ENCODE measurements at regions not wholly inside any gene's neighbourhood (a gene's known extent, or its start where the extent isn't known, plus 50 kb on each side); places are given as distances from the start of the nearest gene placed in this dataset.
"Not testable (repeated sequence)": the region's sequence is repeated elsewhere in the genome, so short reads cannot be mapped to it uniquely, and the experiment has no call there.

DNA sequence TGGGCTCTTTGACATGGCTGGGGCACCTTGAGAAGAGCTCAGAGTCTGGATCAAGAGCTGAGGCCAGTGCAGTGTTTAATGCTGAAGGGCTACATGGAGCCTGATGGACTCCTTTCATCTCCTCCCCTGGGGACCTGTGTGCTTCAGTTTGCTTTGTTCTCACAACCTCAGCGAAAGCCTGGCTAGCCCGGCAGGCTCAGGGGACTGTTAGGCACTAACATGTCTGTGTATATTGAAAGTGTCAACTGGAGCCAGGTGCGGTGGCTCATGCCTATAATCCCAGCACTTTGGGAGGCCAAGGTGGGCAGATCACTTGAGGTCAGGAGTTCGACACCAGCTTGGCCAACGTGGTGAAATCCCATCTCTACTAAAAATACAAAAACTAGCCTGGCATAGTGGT, 194.5 kb downstream of the C1orf94 start:
- not testable (repeated sequence) for DNase-seq

- no peak for DNase-seq
These were observed 195.3 kb downstream of the C1orf94 start for GRCh38 chr1:34371829-34372532.

DNA sequence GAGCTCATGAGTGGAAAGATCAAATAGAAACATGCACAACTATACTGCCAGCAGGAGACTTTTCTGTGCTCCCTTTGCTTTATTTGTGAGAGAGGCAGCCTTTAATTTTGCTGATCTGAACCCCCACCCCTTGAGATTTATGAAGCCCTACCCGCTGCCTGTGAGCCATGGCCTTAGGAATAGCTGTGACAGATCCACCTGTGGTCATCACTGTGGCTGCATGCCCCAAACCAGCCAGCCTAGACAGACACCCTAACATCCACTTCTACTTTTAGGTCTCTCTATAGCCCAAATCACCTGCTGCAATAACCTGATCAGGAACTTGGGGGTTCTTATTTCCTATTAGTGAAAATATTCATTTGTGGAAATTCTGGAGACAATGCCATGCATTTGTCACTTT, 196.2 kb downstream of the C1orf94 start:
- no peak for DNase-seq

GRCh38 chr1:34373912-34374311, 197.2 kb downstream of the C1orf94 start:
- DNase-seq: no peak

GRCh38 chr1:34376531-34376930, 199.8 kb downstream of the C1orf94 start:
- no peak for DNase-seq

GRCh38 chr1:34378968-34379856, 202.5 kb downstream of the C1orf94 start:
- DNase-seq: no peak

DNA sequence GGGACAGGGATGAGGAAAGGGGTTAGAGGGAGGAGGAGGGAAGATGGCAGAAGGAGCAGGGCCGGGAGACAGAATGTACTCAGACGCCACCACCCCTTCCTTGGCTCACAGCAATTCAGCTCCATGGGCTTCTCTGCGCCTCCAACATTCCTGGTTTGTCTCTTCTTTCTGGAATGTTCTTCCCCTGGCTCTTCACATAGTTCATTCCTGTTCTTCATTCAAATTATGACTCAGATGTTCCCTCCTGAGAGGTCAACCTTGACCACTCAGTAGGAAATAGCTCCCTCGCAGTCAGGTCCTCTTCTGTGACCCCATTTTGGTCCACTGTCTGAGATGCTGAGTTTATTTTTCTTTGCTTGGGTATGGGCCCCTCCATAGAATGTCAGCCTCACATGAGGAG, 203.2 kb downstream of the C1orf94 start:
- DNase-seq: no peak

DNA sequence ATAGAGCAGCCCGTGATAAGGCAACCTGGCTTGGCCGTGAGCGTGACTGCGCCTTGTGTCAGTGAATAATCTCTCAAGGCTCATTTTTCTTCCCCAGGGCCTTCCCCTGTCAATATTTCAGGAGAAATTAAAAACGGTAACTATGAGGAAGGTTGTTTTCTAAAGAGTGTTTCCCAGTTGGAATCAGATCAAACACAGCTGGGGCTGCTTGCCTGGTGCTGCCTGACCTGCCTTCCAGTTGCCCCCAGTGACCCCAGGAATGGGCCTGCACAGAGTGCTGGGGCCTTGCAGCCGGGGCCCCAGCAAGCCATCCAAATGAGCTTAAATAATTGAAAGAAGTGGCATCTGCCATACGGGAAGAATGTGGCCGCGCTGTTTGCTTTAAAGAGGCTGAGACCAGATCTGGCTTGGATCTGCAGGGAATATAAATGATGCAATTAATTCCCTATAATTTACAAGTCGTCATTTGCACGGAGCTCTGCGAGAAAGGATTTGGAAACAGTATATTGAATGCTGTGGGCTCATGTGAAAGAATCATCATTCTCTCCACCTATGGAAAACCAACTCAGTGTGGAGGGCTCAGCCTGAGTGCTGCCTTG, 203.9 kb downstream of the C1orf94 start:
- no peak for DNase-seq

- DNase-seq: no peak
These were observed 213.3 kb downstream of the C1orf94 start for GRCh38 chr1:34389974-34390373.

- DNase-seq: no peak
These were observed 219.3 kb downstream of the C1orf94 start for GRCh38 chr1:34396042-34396441.

GRCh38 chr1:34398241-34398915, 221.7 kb downstream of the C1orf94 start:
- DNase-seq: no peak

GRCh38 chr1:34398916-34399275, 222.2 kb downstream of the C1orf94 start:
- DNase-seq: no peak

GRCh38 chr1:34400675-34401074, 224.0 kb downstream of the C1orf94 start:
- DNase-seq: no peak

DNA sequence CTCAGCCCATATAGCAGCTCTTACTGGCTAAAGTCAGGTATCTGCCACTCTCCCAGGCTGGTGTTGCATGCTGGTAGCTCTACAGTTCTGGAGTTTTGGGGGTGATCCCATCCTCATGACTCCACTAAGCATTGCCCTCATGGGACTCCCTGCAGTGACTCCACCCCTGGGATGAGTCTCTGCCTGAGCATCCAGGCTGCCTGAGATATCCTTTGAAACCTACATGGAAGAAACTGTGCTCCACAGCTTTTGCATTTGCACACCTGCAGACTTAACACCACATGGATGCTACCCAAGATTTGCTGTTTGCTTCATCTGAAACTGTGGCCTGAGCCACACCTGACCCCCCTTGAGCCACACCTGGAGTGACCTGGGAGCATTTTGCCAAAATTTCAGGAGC, 226.4 kb downstream of the C1orf94 start:
- DNase-seq: no peak

DNA sequence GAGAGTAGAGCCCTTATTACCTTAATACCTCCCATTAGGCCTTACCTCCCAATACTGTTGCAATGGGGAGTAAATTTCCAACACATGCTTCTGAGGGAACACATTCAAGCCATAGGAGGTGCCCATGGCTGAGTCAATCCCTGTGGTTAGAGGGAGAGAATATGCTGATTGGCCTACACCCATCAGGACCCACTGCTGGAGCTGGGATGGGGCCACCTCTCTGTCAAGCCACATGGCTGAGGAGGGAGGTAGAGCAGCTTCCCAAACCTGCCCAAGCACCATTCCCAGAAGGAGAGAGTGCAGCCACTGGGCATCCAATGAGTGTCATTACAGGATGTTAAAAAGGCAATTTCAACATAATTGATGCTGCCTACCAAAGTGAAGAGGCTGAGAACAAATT, 228.1 kb downstream of the C1orf94 start:
- DNase-seq: no peak

GRCh38 chr1:34405266-34405959, 228.7 kb downstream of the C1orf94 start:
- no peak for DNase-seq

GRCh38 chr1:34406377-34406776, 229.7 kb downstream of the C1orf94 start:
- DNase-seq: no peak

DNA sequence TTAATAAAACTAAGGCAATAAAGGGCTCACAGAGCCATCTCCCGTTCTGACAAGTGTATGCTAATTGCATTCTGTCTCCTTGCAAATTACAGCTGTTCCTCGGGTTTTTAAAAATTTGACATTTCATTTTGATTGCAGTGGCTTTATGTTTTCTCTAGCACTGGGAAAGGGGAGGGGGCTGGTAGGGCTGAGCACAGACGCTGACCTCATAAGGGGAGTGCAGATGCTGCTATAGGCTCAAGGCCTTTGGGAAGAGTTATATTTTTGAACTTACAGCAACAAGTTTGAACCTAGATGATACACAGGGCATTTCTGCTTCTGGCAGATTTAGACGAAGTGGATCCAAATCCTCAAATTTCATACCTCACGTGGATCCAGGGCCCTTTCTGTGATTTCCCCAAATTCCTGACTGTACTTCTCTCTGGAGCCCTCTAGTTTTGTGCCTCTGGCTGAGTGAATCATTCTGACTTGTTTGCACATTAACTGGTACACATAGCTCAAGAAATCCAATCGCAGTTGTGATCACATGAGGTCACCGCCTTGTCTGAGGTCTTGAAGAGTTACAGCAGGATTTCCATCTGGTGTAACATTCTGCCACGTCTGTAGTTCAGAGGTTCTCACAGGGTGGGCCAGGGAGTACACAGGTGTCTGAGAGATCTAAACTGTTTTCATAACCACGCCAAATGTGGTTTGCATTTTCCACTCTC, 230.3 kb downstream of the C1orf94 start:
- no peak for DNase-seq

GRCh38 chr1:34408011-34408410, 231.3 kb downstream of the C1orf94 start:
- no peak for DNase-seq

- no peak for DNase-seq
These were observed 233.1 kb downstream of the C1orf94 start for GRCh38 chr1:34409689-34410229.

- no peak for DNase-seq
These were observed 236.1 kb downstream of the C1orf94 start for GRCh38 chr1:34412598-34413370.

Measured in activated CD4-positive, alpha-beta T cell treated with anti-CD3 and anti-CD28 coated beads, Interleukin-10, Interleukin-2, amounts not matched to agents 100 ng/mL and 50 ng/mL, durations not matched to agents 16 hours and 8 hours (primary cell).